H1 (cell line): ENCODE measurements at regions not wholly inside any gene's neighbourhood (a gene's known extent, or its start where the extent isn't known, plus 50 kb on each side); places are given as distances from the start of the nearest gene placed in this dataset.

Experiments used
- CTCF ChIA-PET: fragments of 300-600 bp; sonication (Branson Sonifier 250); formaldehyde crosslinking; loops from one replicate; lab custom pipeline; 2021; ENCODE audit not compliant: partially characterized antibody; lab: Charles Lee
- POLR2A ChIA-PET: fragments of 300-600 bp; sonication (Branson Sonifier 250); formaldehyde crosslinking; loops from one replicate; lab custom pipeline; 2021; ENCODE audit warnings: inconsistent platforms; ENCODE audit not compliant: partially characterized antibody; lab: Charles Lee
- DNase-seq, 2 experiments: peaks; one replicate each; pipeline versions ENCODE4 v3.0.0 to v3.0.0-alpha.2; 2010 to 2022; ENCODE audit warnings: low spot score in 2 of 2, low read depth in 1 of 2, mixed read lengths in 1 of 2
- FAIRE-seq: peaks from 2 replicates; lab custom pipeline; 2011; peaks lifted over from hg19 to GRCh38; lab: Jason Lieb, UNC
- H2AFZ ChIP-seq: 2 replicates; pipeline ENCODE4 v1.8.1; 2012; ENCODE audit warnings: low read length, inconsistent platforms
- H2AK5ac ChIP-seq: 2 replicates; pipeline ENCODE4 v1.6.1; 2013; ENCODE audit warnings: low read depth, low read length
- H2BK120ac ChIP-seq: replicated peaks from 2 replicates; pipeline ENCODE3; 2013; ENCODE audit warnings: low read depth, low read length, inconsistent platforms
- H2BK12ac ChIP-seq: 2 replicates; pipeline ENCODE4 v1.6.1; 2013; ENCODE audit warnings: low read depth, low read length
- H2BK15ac ChIP-seq: 2 replicates; pipeline ENCODE4 v1.6.1; 2013; ENCODE audit warnings: low read length
- H2BK20ac ChIP-seq: 2 replicates; pipeline ENCODE4 v1.6.1; 2013; ENCODE audit warnings: low read length
- H2BK5ac ChIP-seq: 2 replicates; pipeline ENCODE4 v1.6.1; 2013; ENCODE audit warnings: low read depth, low read length
- H3K14ac ChIP-seq: 2 replicates; pipeline ENCODE4 v1.6.1; 2013; ENCODE audit warnings: inconsistent platforms; ENCODE audit not compliant: insufficient read length
- H3K18ac ChIP-seq: 2 replicates; pipeline ENCODE4 v1.6.1; 2013; ENCODE audit warnings: low read length; ENCODE audit errors: extremely low read depth
- H3K23ac ChIP-seq: 2 replicates; pipeline ENCODE4 v1.6.1; 2013; ENCODE audit warnings: inconsistent platforms; ENCODE audit not compliant: insufficient read length
- H3K23me2 ChIP-seq: 2 replicates; pipeline ENCODE4 v1.6.1; 2013; ENCODE audit warnings: low read depth, low read length
- H3K27ac ChIP-seq: 2 replicates; pipeline ENCODE4 v1.6.1; 2011; ENCODE audit warnings: low read depth, low read length, inconsistent platforms
- H3K27me3 ChIP-seq, 4 experiments: replicated peaks in 1 of 4; 1 replicate in 1 of 4; 2 replicates in 3 of 4; pipeline versions ENCODE4 v1.6.1 to v1.8.1; 2011 to 2013; ENCODE audit warnings: low read length in 3 of 4, mild to moderate bottlenecking in 3 of 4, inconsistent platforms in 2 of 4, mixed read lengths in 2 of 4, moderate library complexity in 1 of 4; ENCODE audit not compliant: control insufficient read depth in 3 of 4, insufficient read depth in 3 of 4; ENCODE audit errors: extremely low read depth in 1 of 4
- H3K36me3 ChIP-seq, 4 experiments: 2 replicates each; pipeline versions ENCODE4 v1.6.1 to v1.8.1; 2011 to 2013; ENCODE audit warnings: mild to moderate bottlenecking in 4 of 4, low read length in 3 of 4, moderate library complexity in 2 of 4, control low read depth in 1 of 4, inconsistent platforms in 1 of 4; ENCODE audit not compliant: insufficient read depth in 4 of 4, control insufficient read depth in 2 of 4
- H3K4ac ChIP-seq: replicated peaks from 2 replicates; pipeline ENCODE3; 2013; ENCODE audit warnings: low read length, low read depth, mixed read lengths, inconsistent platforms; ENCODE audit not compliant: insufficient read length
- H3K4me1 ChIP-seq, 4 experiments: replicated peaks in 1 of 4; 1 replicate in 1 of 4; 2 replicates in 3 of 4; pipeline versions ENCODE4 v1.6.1 to v1.8.1; 2011 to 2013; ENCODE audit warnings: low read length in 3 of 4, inconsistent platforms in 2 of 4, mixed read lengths in 1 of 4; ENCODE audit not compliant: insufficient read depth in 4 of 4, control insufficient read depth in 3 of 4
- H3K4me2 ChIP-seq, 2 experiments: 2 replicates each; pipeline versions ENCODE4 v1.6.1 to v1.8.1; 2011 to 2013; ENCODE audit warnings: low read depth in 2 of 2, low read length in 2 of 2, control low read depth in 1 of 2, inconsistent platforms in 1 of 2, mild to moderate bottlenecking in 1 of 2; ENCODE audit not compliant: insufficient read depth in 1 of 2
- H3K4me3 ChIP-seq, 4 experiments: fragments of 200-600, 300-600 bp in 1 of 4; sonication (generic), shearing (Covaris generic), sonication (Bioruptor Twin) in 1 of 4; 2 replicates each; pipeline versions ENCODE4 v1.5.1 to v1.8.1; 2011 to 2016; ENCODE audit warnings: low read length in 4 of 4, low read depth in 3 of 4, control low read depth in 2 of 4, inconsistent platforms in 2 of 4, mild to moderate bottlenecking in 2 of 4, mixed read lengths in 1 of 4, moderate library complexity in 1 of 4; ENCODE audit not compliant: insufficient read depth in 2 of 4; ENCODE audit errors: extremely low read depth in 1 of 4
- H3K56ac ChIP-seq: replicated peaks from 2 replicates; pipeline ENCODE3; 2013; ENCODE audit warnings: low read depth, mild to moderate bottlenecking, mixed read lengths, low read length, inconsistent platforms; ENCODE audit not compliant: insufficient read length
- H3K79me1 ChIP-seq: 2 replicates; pipeline ENCODE4 v1.6.1; 2013; ENCODE audit warnings: low read depth, low read length, control low read depth
- H3K79me2 ChIP-seq, 2 experiments: 2 replicates each; pipeline versions ENCODE4 v1.6.1 to v1.8.1; 2012 to 2013; ENCODE audit warnings: low read length in 2 of 2, mild to moderate bottlenecking in 2 of 2, inconsistent platforms in 1 of 2; ENCODE audit not compliant: insufficient read depth in 2 of 2, control insufficient read depth in 1 of 2
- H3K9ac ChIP-seq, 4 experiments: replicated peaks in 1 of 4; 1 replicate in 1 of 4; 2 replicates in 3 of 4; pipeline versions ENCODE4 v1.6.1 to v1.8.1; 2011 to 2013; ENCODE audit warnings: low read depth in 3 of 4, low read length in 3 of 4, control low read depth in 2 of 4, mild to moderate bottlenecking in 2 of 4, moderate library complexity in 2 of 4, inconsistent platforms in 1 of 4; ENCODE audit errors: extremely low read depth in 1 of 4
- H3K9me3 ChIP-seq, 2 experiments: 2 replicates each; pipeline versions ENCODE4 v1.6.1 to v1.8.1; 2012 to 2013; ENCODE audit warnings: mild to moderate bottlenecking in 2 of 2, moderate library complexity in 2 of 2, control low read depth in 1 of 2, inconsistent platforms in 1 of 2, low read depth in 1 of 2, low read length in 1 of 2, mixed read lengths in 1 of 2; ENCODE audit not compliant: insufficient read depth in 2 of 2
- H4K20me1 ChIP-seq, 2 experiments: replicated peaks in 1 of 2; 2 replicates each; pipeline versions ENCODE3 to v1.8.1; 2011 to 2013; ENCODE audit warnings: inconsistent platforms in 2 of 2, low read length in 2 of 2, mild to moderate bottlenecking in 1 of 2; ENCODE audit not compliant: insufficient read depth in 2 of 2, control insufficient read depth in 1 of 2
- H4K5ac ChIP-seq: 2 replicates; pipeline ENCODE4 v1.6.1; 2013; ENCODE audit warnings: low read length, low read depth, mixed read lengths, inconsistent platforms; ENCODE audit not compliant: insufficient read length
- H4K8ac ChIP-seq: 2 replicates; pipeline ENCODE4 v1.8.0; 2013; ENCODE audit warnings: mild to moderate bottlenecking, moderate library complexity, low read length, inconsistent platforms; ENCODE audit not compliant: insufficient read depth; ENCODE audit errors: extremely low read depth
- H4K91ac ChIP-seq: replicated peaks from 2 replicates; pipeline ENCODE3; 2013; ENCODE audit warnings: low read length, mixed read lengths, inconsistent platforms; ENCODE audit not compliant: insufficient read length
- EGR1 ChIP-seq: IDR thresholded peaks from 2 replicates; pipeline ENCODE4 v1.6.1; 2011; ENCODE audit warnings: low read depth, low read length, borderline replicate concordance
- EP300 ChIP-seq, 2 experiments: IDR thresholded peaks; 1 replicate in 1 of 2; 2 replicates in 1 of 2; pipeline ENCODE4 v1.6.1; 2011 to 2012; ENCODE audit warnings: low read depth in 2 of 2, low read length in 2 of 2, mild to moderate bottlenecking in 2 of 2, borderline replicate concordance in 1 of 2, inconsistent platforms in 1 of 2, moderate library complexity in 1 of 2
- HDAC2 ChIP-seq, 2 experiments: fragments of 300-600 bp in 1 of 2; sonication (generic) in 1 of 2; IDR thresholded peaks; 2 replicates each; pipeline ENCODE4 v1.6.1; 2011 to 2012; ENCODE audit warnings: low read depth in 2 of 2, low read length in 2 of 2, mild to moderate bottlenecking in 2 of 2, moderate library complexity in 2 of 2, borderline replicate concordance in 1 of 2, inconsistent platforms in 1 of 2
- MAFK ChIP-seq: IDR thresholded peaks from 2 replicates; pipeline ENCODE4 v1.6.1; 2012; ENCODE audit warnings: low read depth, mild to moderate bottlenecking, improper control_type of control experiment, low read length
- MAX ChIP-seq: IDR thresholded peaks from 2 replicates; pipeline ENCODE4 v1.6.1; 2012; ENCODE audit warnings: inconsistent platforms
- NANOG ChIP-seq: IDR thresholded peaks from 2 replicates; pipeline ENCODE4 v1.6.1; 2011; ENCODE audit warnings: low read length, low read depth, mild to moderate bottlenecking, inconsistent platforms; ENCODE audit not compliant: insufficient read depth, poor library complexity, severe bottlenecking
- PHF8 ChIP-seq: fragments of 200-600 bp; sonication (generic); conservative IDR thresholded peaks from 2 replicates; pipeline ENCODE4 v1.7.1; 2012; ENCODE audit warnings: low read depth, mild to moderate bottlenecking, inconsistent platforms, low read length, moderate library complexity
- POU5F1 ChIP-seq: IDR thresholded peaks from 2 replicates; pipeline ENCODE4 v1.6.1; 2011; ENCODE audit warnings: low read depth, mild to moderate bottlenecking, low read length, moderate library complexity
- RNF2 ChIP-seq: fragments of 200-900, 300-1000 bp; sonication (generic); IDR thresholded peaks from 2 replicates; pipeline ENCODE4 v1.7.1; 2016; ENCODE audit warnings: borderline replicate concordance, low read depth, mild to moderate bottlenecking, antibody characterized with exemption, low read length; ENCODE audit not compliant: poor library complexity, severe bottlenecking; ENCODE audit errors: missing control alignments
- SP4 ChIP-seq: IDR thresholded peaks from 2 replicates; pipeline ENCODE4 v1.6.1; 2012; ENCODE audit warnings: low read length, inconsistent platforms
- USF2 ChIP-seq: IDR thresholded peaks from 2 replicates; pipeline ENCODE4 v1.6.1; 2011; ENCODE audit warnings: low read length, improper control_type of control experiment
- YY1 ChIP-seq: IDR thresholded peaks from 2 replicates; pipeline ENCODE4 v1.6.1; 2011; ENCODE audit warnings: low read depth, mild to moderate bottlenecking, low read length
- ZNF274 ChIP-seq: IDR thresholded peaks from 2 replicates; pipeline ENCODE4 v1.7.0; 2012; ENCODE audit warnings: low read length, borderline replicate concordance; ENCODE audit errors: extremely low read depth
- WGBS, 2 experiments: shearing (Covaris generic) in 1 of 2; methylation state at CpG; one replicate each; pipeline versions ENCODE4 v1.1.6 to v1.1.7; 2013 to 2015; ENCODE audit warnings: low lambda C conversion rate in 2 of 2, mixed read lengths in 2 of 2, inconsistent platforms in 1 of 2, low coverage in 1 of 2, missing lambda C conversion rate in 1 of 2; ENCODE audit not compliant: insufficient replicate concordance in 2 of 2, insufficient coverage in 1 of 2, insufficient read length in 1 of 2; ENCODE audit errors: extremely low coverage in 1 of 2, missing lambda C conversion rate in 1 of 2; 5-methylcytosine and 5-hydroxymethylcytosine counted together

- H3K79me1 ChIP-seq: no peaks in the 10 kb centered on the region
- H2BK12ac ChIP-seq: no peak overlapping the region
- ChIA-PET CTCF (interaction anchor here (0.7 kb wide), 1 partner anchor 20 kb away, joined by 3 read pairs; no protein-coding TSS in a partner anchor), POLR2A (no interaction called here)
- H3K18ac ChIP-seq: no peak overlapping the region
- no peaks in the 10 kb centered on the region for H3K36me3 ChIP-seq
- FAIRE-seq: no peak
- H4K5ac ChIP-seq: no peak overlapping the region
- H3K27ac ChIP-seq: no peak overlapping the region
- no peaks in the 10 kb centered on the region for H3K9me3 ChIP-seq
- no peak overlapping the region for H3K56ac ChIP-seq
- no peak overlapping the region for H3K9ac ChIP-seq
- no peak overlapping the region for H4K91ac ChIP-seq
- H3K4ac ChIP-seq: no peak overlapping the region
- no peak for DNase-seq
- H4K20me1 ChIP-seq: no peaks in the 10 kb centered on the region
- H2BK15ac ChIP-seq: no peak overlapping the region
- no peak overlapping the region for H2BK120ac ChIP-seq
- no peak overlapping the region for H2AK5ac ChIP-seq
- H3K4me2 ChIP-seq: no peak overlapping the region
- no peak overlapping the region for H2BK5ac ChIP-seq
- no peak overlapping the region for H3K23ac ChIP-seq
- H3K4me1 ChIP-seq: no peaks in the 10 kb centered on the region
- no peak overlapping the region for H4K8ac ChIP-seq
- no peak overlapping the region for H3K4me3 ChIP-seq
- H3K23me2 ChIP-seq: no peaks in the 10 kb centered on the region
- no peaks in the 10 kb centered on the region for H3K27me3 ChIP-seq
- no peaks in the 10 kb centered on the region for H3K79me2 ChIP-seq
- no peak overlapping the region for H3K14ac ChIP-seq
- H2BK20ac ChIP-seq: no peak overlapping the region
- 89% methylated on average over 1 of the region's 1 CpG; no CpG with 5 or more reads in 1 of the 2 experiments for WGBS, 2 experiments
- no peak overlapping the region for H2AFZ ChIP-seq
- TF ChIP-seq SP4: no peak
- TF ChIP-seq POU5F1: no peak
- no peak for TF ChIP-seq EGR1
- TF ChIP-seq MAFK: no peak
- TF ChIP-seq USF2: no peak
- TF ChIP-seq YY1: no peak
- TF ChIP-seq PHF8: no peak
- no peak for TF ChIP-seq ZNF274
- TF ChIP-seq MAX: no peak
- no peak for TF ChIP-seq EP300 (IDR thresholded peaks at IDR 0.05; ENCODE audit: borderline replicate concordance in 1 of 2, low read depth in 2 of 2, low read length in 2 of 2)
- TF ChIP-seq RNF2: no peak
- no peak for TF ChIP-seq NANOG
- TF ChIP-seq HDAC2 (IDR thresholded peaks at IDR 0.05; ENCODE audit: borderline replicate concordance in 1 of 2, low read depth in 2 of 2, low read length in 2 of 2): no peak
Observed at GRCh38 chr11:122004446-122004845, 111.6 kb downstream of the BLID start.
